Endothelial cell of umbilical vein (primary cell): ENCODE measurements at regions not wholly inside any gene's neighbourhood (a gene's known extent, or its start where the extent isn't known, plus 50 kb on each side); places are given as distances from the start of the nearest gene placed in this dataset.

Experiments
- BruUV-seq: library from RNA; stranded (reverse); fragments of 400-500 nt; replicated peaks from 2 replicates; lab custom pipeline; 2021; lab: Mats Ljungman, UMichigan
- CTCF ChIA-PET: fragments of 300-600, 350-600 bp; sonication (Branson Sonifier 250); formaldehyde crosslinking; loops from one replicate; lab custom pipeline; 2021; ENCODE audit warnings: antibody characterized with exemption, inconsistent platforms; lab: Charles Lee
- POLR2A ChIA-PET: fragments of 300-600, 350-600 bp; sonication (Branson Sonifier 250); formaldehyde crosslinking; loops from one replicate; lab custom pipeline; 2021; ENCODE audit warnings: antibody characterized with exemption, inconsistent platforms; lab: Charles Lee
- DNase-seq: peaks from one replicate; pipeline ENCODE4 v3.0.0-alpha.2; 2011; ENCODE audit warnings: low read depth, low spot score
- FAIRE-seq: peaks from 2 replicates; lab custom pipeline; 2011; peaks lifted over from hg19 to GRCh38; lab: Jason Lieb, UNC
- H2AFZ ChIP-seq: 2 replicates; pipeline ENCODE4 v1.6.0; 2012; ENCODE audit warnings: low read depth, low read length, control low read depth, inconsistent platforms
- H3K27ac ChIP-seq: 2 replicates; pipeline ENCODE4 v1.5.1; 2011; ENCODE audit warnings: low read depth, mild to moderate bottlenecking, control low read depth, low read length, moderate library complexity; ENCODE audit not compliant: insufficient read depth
- H3K27me3 ChIP-seq, 2 experiments: 2 replicates each; pipeline versions ENCODE4 v1.6.0 to v1.6.1; 2011; ENCODE audit warnings: low read length in 2 of 2, mixed read lengths in 1 of 2; ENCODE audit not compliant: control insufficient read depth in 2 of 2, insufficient read depth in 2 of 2
- H3K36me3 ChIP-seq, 2 experiments: 2 replicates in 1 of 2; 3 replicates in 1 of 2; pipeline ENCODE4 v1.5.1; 2011; ENCODE audit warnings: low read length in 2 of 2, mild to moderate bottlenecking in 1 of 2, moderate library complexity in 1 of 2; ENCODE audit not compliant: control insufficient read depth in 2 of 2, insufficient read depth in 2 of 2; ENCODE audit errors: extremely low read depth in 1 of 2
- H3K4me1 ChIP-seq: 3 replicates; pipeline ENCODE4 v1.5.1; 2011; ENCODE audit warnings: mild to moderate bottlenecking, low read length; ENCODE audit not compliant: control insufficient read depth, insufficient read depth; ENCODE audit errors: extremely low read depth
- H3K4me2 ChIP-seq: 2 replicates; pipeline ENCODE4 v1.6.1; 2011; ENCODE audit warnings: low read length, control low read depth, mixed read lengths; ENCODE audit not compliant: insufficient read depth
- H3K4me3 ChIP-seq, 3 experiments: fragments of 200-600 bp in 1 of 3; sonication (generic), shearing (Covaris generic) in 1 of 3; replicated peaks in 1 of 3; 2 replicates each; pipeline ENCODE4 v1.5.1; 2011 to 2016; ENCODE audit warnings: control low read depth in 3 of 3, low read length in 3 of 3, mild to moderate bottlenecking in 2 of 3, inconsistent platforms in 1 of 3, low read depth in 1 of 3, moderate library complexity in 1 of 3; ENCODE audit not compliant: insufficient read depth in 1 of 3
- H3K79me2 ChIP-seq: 2 replicates; pipeline ENCODE4 v1.6.0; 2012; ENCODE audit warnings: low read length, inconsistent platforms; ENCODE audit not compliant: control insufficient read depth, insufficient read depth
- H3K9ac ChIP-seq: replicated peaks from 2 replicates; pipeline ENCODE3; 2011; ENCODE audit warnings: low read length, control low read depth; ENCODE audit not compliant: insufficient read depth; ENCODE audit errors: extremely low read depth
- H3K9me1 ChIP-seq: replicated peaks from 3 replicates; pipeline ENCODE4 v1.6.0; 2011; ENCODE audit warnings: mild to moderate bottlenecking, low read length; ENCODE audit not compliant: control insufficient read depth, insufficient read depth; ENCODE audit errors: extremely low read depth
- H3K9me3 ChIP-seq: replicated peaks from 2 replicates; pipeline ENCODE4 v1.5.1; 2012; ENCODE audit warnings: low read length, inconsistent platforms; ENCODE audit not compliant: control insufficient read depth, insufficient read depth
- H4K20me1 ChIP-seq: replicated peaks from 2 replicates; pipeline ENCODE3; 2011; ENCODE audit warnings: mild to moderate bottlenecking, low read length; ENCODE audit not compliant: control insufficient read depth, insufficient read depth; ENCODE audit errors: extremely low read depth
- EZH2 ChIP-seq: IDR thresholded peaks from 2 replicates; pipeline ENCODE4 v1.6.1; 2012; ENCODE audit warnings: borderline replicate concordance, low read depth, mild to moderate bottlenecking, moderate library complexity, low read length, inconsistent platforms; ENCODE audit not compliant: severe bottlenecking
- FOS ChIP-seq: IDR thresholded peaks from 2 replicates; pipeline ENCODE4 v1.6.1; 2011; ENCODE audit warnings: mild to moderate bottlenecking, low read length, moderate library complexity, borderline replicate concordance; ENCODE audit not compliant: insufficient read depth
- GATA2 ChIP-seq: IDR thresholded peaks from 2 replicates; pipeline ENCODE4 v1.7.0; 2011; ENCODE audit warnings: low read depth, mild to moderate bottlenecking, moderate library complexity, mixed read lengths, low read length; ENCODE audit not compliant: insufficient read length, insufficient read depth
- JUN ChIP-seq: IDR thresholded peaks from 2 replicates; pipeline ENCODE4 v1.6.1; 2011; ENCODE audit warnings: borderline replicate concordance, low read depth; ENCODE audit not compliant: insufficient read length, insufficient read depth
- MYC ChIP-seq: IDR thresholded peaks from one replicate; pipeline ENCODE4 v1.6.1; 2011; ENCODE audit warnings: mild to moderate bottlenecking, low read depth, low read length
- POLR2A ChIP-seq: IDR thresholded peaks from 2 replicates; pipeline ENCODE4 v1.6.1; 2012; ENCODE audit warnings: low read depth, mild to moderate bottlenecking, control low read depth, low read length
- POLR2AphosphoS5 ChIP-seq: IDR thresholded peaks from 2 replicates; pipeline ENCODE4 v1.6.1; 2012; ENCODE audit warnings: low read depth, mild to moderate bottlenecking, control low read depth, low read length, moderate library complexity; ENCODE audit not compliant: insufficient read depth
- dilution Hi-C: fragments of 300-500 bp; cut with MboI; formaldehyde crosslinking; loops from one replicate; pipeline ENCODE4 v1.15.0; 2019; ENCODE audit warnings: low sequenced_read_pairs; ENCODE audit not compliant: extremely low pct_ligation_motif_present
- intact Hi-C: fragments of 100-400 bp; cut with micrococcal nuclease; formaldehyde crosslinking; loops from one replicate; pipeline ENCODE4 v1.10.0; 2022
- TF ChIP-seq, protein P1 (sequence below): IDR thresholded peaks from 2 replicates; pipeline ENCODE4 v1.6.1; 2011; ENCODE audit not compliant: insufficient read depth, insufficient read length
- TF ChIP-seq, protein P2 (sequence below), 2 donors: IDR thresholded peaks; 1 replicate in 1 of 2; 2 replicates in 1 of 2; pipeline ENCODE4 v1.5.1; 2011; ENCODE audit warnings: low read length in 2 of 2, mild to moderate bottlenecking in 2 of 2, moderate library complexity in 2 of 2, control low read depth in 1 of 2, inconsistent platforms in 1 of 2, low read depth in 1 of 2; ENCODE audit not compliant: insufficient read depth in 1 of 2; ENCODE audit errors: extremely low read depth in 1 of 2

- Histone ChIP-seq H3K9me3 (no peaks in the 10 kb centered on the region), H2AFZ (no peak overlapping the region), H3K36me3 (no peaks in the 10 kb centered on the region), H3K79me2 (no peaks in the 10 kb centered on the region), H3K9me1 (no peaks in the 10 kb centered on the region), H3K4me2 (no peak overlapping the region), H4K20me1 (no peaks in the 10 kb centered on the region), H3K4me1 (no peaks in the 10 kb centered on the region), H3K27me3 (no peaks in the 10 kb centered on the region), H3K9ac (no peak overlapping the region), H3K4me3 (no peak overlapping the region), H3K27ac (no peak overlapping the region)
- intact Hi-C loops (no loop called here), dilution Hi-C loops (no loop called here)
- POLR2A ChIA-PET: no interaction called here
- no peak for FAIRE-seq
- BruUV-seq: no TSS peak
- CTCF ChIA-PET: no interaction called here
- TF ChIP-seq JUN: no peak
- TF ChIP-seq, protein P1, sequence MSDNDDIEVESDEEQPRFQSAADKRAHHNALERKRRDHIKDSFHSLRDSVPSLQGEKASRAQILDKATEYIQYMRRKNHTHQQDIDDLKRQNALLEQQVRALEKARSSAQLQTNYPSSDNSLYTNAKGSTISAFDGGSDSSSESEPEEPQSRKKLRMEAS: no peak
- no peak for TF ChIP-seq EZH2
- TF ChIP-seq FOS: no peak
- no peak for TF ChIP-seq MYC
- TF ChIP-seq, protein P2, sequence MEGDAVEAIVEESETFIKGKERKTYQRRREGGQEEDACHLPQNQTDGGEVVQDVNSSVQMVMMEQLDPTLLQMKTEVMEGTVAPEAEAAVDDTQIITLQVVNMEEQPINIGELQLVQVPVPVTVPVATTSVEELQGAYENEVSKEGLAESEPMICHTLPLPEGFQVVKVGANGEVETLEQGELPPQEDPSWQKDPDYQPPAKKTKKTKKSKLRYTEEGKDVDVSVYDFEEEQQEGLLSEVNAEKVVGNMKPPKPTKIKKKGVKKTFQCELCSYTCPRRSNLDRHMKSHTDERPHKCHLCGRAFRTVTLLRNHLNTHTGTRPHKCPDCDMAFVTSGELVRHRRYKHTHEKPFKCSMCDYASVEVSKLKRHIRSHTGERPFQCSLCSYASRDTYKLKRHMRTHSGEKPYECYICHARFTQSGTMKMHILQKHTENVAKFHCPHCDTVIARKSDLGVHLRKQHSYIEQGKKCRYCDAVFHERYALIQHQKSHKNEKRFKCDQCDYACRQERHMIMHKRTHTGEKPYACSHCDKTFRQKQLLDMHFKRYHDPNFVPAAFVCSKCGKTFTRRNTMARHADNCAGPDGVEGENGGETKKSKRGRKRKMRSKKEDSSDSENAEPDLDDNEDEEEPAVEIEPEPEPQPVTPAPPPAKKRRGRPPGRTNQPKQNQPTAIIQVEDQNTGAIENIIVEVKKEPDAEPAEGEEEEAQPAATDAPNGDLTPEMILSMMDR (IDR thresholded peaks at IDR 0.05; ENCODE audit: extremely low read depth in 1 of 2, insufficient read depth in 1 of 2, low read depth in 1 of 2, low read length in 2 of 2): no peak
- no peak for TF ChIP-seq GATA2
- TF ChIP-seq POLR2AphosphoS5: no peak
- no peak for TF ChIP-seq POLR2A
- no peak for DNase-seq
These were observed 1414.1 kb downstream of the LRRC4C start for GRCh38 chr11:40045312-40045711.
